HG03103 (cell line): ENCODE measurements at regions not wholly inside any gene's neighbourhood (a gene's known extent, or its start where the extent isn't known, plus 50 kb on each side); places are given as distances from the start of the nearest gene placed in this dataset.

Source experiments
- ATAC-seq: cut with Tn5 transposase; IDR thresholded peaks from one replicate; pipeline ENCODE4 v1.9.1; 2021; ENCODE audit warnings: low read depth; ENCODE audit not compliant: unreplicated experiment

DNA sequence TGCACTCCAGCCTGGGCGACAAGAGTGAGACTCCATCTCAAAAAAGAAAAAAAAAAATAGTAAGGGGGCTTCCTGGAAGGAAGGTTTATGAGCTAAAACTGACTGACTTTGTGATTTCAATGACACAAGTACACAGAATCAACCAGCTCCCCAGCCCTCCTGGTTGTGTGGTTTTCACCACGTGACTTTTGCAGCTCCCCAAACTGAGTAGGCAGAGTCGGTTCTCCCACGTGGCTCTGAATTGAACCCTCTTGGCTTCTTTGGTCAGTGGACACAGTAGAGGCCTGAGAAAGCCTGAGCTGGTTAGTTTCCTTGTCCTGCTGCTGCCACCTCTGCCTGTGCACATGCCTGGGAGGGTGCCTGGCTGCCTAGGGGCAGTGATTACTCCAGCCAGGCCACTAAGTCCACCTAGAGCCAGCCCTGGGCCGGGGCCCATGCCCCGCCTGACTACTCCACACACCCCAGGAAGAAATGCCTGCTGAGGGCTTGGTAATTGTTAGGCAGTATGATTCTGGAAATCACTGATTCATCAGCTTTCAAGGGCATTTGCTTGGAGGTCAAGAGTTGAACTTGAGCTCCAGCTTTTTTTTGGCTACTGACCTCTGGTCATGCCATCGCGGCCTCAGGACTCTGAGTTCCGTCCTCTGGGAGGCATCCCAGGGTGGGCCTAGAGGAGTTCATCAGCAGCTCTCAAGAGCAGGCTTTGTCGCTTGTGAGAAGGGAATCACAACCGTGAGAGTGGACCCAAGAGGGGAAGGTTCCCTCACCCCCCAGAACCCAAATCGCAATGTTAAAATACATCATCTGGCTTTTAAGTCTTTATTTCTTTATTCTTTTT lies 431.9 kb upstream of the HS6ST1 start:
- no peak for ATAC-seq

DNA sequence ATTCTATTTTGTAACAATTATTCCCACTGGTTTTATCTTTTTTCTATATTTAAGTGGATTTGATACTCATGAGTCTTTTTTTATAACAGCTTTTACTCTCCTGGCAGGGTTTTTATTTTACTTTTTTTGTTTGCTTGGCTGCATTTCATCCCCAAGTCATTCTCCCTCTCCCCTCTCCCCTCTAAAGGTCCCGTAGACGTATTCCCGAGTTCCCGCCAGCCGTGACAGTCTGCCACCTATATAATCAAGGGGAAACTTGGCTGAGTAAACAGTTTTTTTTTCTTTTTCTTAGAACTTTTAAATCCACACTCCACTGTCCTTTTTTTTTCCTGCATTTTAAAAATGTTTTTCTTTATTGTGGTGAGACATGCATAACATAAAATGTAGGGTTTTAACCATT lies 433.1 kb upstream of the HS6ST1 start:
- no peak for ATAC-seq

DNA sequence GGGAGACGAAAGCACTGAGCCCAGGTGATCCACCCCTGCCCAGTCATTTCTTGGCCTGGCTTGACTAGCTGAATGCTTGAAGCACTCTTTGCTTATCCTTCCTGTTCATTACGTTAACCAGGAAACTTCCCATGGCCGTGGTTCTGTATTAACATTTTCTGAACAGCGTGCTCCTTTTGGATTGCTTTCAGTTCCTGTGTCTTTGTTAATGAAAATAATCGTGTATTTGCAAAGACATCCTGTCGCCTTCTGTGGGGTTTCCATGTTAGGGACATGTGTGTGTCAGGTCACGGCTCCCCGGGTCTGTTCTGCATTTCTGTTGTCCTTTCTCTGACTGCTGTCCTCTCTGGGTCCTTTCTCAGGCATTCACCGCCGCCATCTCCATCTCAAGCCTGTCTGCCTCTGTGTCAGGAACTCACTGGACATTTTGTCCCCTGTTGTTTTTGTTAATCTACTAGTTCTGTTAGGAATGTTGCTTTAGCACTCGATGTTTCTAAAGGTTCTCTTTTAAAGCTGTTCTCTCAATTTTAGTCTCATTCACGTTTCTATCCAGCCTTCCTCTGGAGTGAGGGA lies 434.1 kb upstream of the HS6ST1 start:
- no peak for ATAC-seq

DNA sequence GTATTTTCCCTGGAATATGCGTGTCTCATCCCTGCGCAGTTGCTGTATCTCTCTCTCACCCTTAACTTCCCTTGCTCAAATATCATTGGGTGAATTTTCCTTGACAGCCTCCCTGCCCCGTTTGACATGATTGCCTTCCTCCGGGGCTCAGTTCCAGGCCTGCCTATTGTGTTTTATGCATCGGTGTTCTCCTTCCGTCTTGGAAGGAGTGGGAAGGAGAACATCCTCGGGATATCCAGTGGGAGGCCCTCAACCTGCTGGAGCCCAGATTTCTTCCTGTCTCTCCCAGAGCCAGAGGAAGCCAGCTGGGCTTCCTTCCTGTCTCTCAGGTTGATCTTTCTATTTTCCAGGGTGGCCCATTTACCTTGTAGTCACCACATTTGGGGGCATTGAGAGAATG lies 434.7 kb upstream of the HS6ST1 start:
- ATAC-seq: no peak

DNA sequence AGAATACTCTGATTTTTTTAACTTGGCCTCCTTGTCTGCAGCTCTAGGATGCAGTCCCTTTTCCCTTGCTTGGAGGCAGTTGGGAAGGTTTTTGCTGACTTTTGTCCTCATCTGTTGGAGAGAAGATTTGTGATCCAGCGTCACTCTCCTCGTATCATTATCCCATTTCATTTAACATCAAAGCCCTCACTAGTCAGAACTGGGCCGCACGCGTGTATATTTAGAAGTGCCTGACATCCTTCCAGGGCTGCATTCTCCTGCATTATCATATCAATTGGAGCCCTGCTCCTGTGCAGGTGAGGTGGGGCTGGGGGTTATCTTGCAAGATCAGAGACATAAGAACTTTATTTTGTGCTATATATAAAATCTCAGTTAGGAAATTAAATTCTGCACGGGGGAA lies 435.1 kb upstream of the HS6ST1 start:
- ATAC-seq: no peak

DNA sequence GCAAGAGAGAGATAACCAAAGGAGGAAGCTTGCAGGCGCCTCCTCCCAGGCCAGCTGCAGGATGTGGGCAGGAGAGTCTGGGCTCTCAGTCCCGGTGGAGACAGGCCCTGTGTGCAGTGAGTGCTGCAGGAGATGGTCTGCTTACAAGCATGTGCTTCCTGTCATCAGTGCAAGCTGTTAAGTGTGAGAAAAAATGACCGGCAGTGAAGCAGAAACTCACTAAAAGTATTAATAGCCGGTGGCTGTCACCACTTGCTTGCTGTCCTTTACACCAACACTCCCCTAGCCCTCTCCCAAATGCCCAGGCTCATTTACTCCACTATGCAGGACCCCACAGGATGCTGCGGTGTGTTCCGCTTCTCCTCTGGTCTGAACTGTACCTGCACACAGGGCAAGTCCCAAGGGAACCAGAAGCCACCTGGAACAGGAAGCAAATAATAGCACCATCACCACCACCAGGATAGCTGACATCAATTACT lies 435.6 kb upstream of the HS6ST1 start:
- peak; percentile 91 for ATAC-seq

DNA sequence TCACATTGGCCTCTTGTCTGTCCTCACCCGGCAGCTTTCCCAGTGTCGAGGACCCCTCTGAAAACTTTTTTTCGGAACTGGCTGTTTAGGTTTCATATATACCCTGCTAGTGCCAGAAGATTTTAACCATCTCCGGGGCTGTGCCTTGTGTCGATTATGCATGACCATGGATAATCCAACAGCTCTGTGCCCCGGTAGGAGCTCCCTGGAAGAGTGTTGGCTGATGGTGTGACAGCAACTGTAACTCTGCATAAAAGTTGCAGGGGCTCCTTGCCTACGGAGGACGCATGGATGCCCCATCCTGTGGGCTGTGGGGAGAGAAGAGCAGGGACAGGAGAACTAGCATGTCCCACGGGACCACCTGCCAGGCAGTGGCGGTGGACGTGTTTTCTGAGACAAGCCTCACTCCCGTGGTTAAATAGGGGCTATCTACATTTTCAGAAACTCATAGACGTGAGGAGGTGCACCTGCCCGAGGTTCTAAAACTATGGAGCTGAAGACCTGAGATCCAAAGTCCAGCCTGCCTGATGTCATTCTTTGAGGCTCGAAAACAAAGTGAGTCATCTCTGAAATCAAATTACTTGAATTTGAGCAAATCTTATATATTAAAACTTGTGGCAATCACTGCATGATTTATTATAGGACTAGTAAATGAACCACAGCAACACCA lies 437.2 kb upstream of the HS6ST1 start:
- no peak for ATAC-seq

DNA sequence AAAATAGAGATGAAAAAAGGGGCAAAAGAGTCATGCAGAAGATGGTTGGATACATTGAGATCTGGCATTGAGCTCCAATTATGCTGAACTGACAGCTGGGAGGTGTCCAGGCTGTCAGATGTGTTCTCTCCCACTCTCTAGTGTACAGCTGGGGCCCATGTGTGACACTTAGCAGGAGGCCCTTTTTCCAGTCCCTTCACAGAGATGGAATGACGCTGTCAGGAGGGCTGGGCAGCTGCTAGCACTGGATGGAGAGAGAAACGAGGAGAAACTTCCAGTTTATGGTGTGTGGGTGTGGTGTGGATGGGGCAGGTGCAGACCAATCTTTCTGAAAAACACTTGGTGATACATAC lies 437.7 kb upstream of the HS6ST1 start:
- ATAC-seq: no peak

DNA sequence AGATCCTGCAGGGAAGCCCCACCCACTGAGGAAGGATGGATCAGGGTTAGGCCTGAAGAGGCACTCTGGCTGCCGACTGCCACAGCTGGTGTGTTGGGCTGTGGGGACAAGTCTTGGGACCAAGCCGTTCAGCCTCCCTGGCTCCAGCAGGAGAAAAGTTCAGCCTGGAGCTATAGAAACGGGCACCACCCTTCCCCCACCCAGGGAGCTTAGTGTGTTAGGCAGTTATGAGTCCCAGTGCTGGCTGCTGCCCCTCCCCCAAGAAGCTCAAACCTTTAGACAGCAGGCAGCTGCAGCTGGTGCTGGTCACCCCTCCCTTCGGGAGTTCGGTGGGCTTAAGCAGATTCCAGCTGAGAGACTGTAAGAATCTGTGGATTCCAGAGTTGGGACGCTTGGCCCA lies 447.1 kb upstream of the HS6ST1 start:
- ATAC-seq: no peak

DNA sequence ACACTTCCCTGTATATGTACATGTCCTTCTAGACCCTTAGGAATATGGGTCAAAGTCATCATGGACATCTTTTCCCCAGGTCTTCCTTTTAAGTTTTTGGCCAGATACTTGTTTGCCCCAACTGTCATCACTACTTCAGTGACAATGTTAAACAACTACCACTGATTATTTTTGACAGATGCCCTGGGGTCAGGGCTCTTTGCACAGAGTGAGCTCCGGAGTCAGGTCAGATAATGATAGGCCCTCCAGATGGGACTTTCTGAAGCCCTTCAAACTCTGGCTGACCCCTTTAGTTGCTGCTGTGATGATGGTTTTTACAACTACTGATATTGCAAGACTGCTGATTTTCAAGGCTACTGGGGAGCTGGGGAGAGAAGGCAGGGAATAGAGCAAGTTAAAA lies 449.4 kb upstream of the HS6ST1 start:
- no peak for ATAC-seq

DNA sequence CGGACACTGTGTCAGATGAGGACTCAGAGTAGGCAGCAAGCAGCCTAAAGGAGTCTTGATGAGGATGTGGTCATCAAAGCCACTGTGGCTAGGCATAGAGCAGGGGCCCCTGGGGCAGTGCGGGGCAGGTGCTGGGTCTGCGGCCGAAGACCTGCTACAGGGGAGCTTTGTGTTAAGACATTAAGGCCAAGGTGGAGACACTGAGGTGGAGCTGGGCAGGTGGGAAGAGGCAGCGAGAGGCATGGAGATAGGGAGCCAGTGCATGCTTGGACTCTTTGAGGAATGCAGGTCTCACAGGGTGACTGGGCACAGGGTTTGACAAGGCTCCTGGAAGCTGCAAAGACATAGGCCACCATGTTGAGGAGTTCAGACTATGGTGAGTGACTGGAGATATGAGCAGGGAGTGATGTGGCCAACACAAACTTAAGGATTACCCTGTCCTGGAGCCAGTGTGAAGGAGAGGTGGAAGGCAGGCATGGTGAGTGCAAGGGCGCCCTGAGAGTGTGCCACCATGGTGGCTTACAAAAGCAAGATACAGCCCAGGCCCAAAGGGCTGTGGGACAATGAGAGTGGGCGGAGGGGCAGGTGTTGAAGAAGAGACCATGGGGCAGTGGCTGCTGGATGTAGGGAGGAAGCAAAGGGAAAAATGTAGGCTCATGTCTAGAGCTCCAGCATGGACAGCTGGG lies 450.9 kb upstream of the HS6ST1 start:
- no peak for ATAC-seq

DNA sequence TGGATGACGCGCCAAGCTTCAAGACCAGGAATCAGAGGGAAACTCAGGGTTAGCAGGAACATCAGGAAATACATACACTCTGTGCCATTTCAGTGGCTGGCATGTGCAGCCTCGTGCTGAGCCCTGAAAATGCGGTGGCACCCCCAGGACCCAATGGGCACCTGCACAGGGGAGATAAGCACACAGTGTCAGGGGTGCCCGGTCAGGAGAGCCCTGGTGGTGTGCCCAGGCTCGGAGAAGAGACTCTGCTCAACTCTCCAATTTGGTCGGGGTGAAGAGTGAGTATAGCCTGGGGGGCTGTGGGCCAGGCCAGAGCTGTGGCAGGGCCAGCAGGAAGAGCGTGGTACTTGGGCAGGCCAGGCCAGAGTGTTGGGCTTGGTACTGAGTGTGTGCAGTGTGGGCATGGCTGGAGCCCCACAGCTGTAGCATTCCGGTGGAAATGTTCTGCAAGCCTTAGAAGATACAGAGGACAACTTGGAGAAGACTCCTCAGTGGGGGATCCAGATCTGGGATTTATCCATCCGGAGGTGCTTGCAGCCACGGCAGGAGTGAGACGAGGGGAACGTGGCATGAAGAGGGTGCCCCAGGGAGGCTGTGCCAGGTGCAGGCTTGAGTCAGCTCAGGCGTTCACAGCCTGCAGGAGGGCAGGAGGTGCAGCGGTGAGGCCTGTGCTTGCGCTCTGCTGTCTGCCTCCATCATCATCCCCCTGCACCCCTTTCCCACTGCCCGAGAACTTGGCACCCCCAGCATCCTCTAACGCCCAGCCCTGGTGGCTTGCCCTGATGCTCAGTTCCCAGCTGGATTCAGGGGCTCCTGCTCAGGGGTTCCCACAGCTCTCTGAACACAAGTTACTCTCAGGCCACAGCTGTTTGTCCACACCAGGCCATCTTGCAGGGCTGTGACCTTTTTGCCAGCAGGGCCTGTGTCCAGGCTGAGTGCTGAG lies 451.7 kb upstream of the HS6ST1 start:
- ATAC-seq: no peak

DNA sequence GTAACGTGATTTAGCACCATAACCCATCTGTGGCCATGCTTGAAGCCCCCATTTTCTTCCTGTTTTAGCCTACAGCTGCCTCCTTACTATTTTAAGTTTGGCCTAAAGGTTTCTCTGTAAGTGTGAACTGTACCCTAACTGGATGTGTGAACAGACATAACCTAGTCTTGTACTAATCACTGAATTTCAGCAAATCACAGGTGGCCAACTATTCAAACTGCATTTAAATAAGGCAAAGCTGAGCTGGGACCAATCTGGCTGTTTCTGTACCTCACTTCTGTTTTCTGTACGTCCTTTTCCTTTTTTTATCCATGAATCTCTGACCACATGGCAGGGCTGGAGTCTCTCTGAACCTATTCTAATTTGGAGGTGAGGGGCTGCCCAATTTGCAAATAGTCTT lies 452.7 kb upstream of the HS6ST1 start:
- ATAC-seq: no peak

DNA sequence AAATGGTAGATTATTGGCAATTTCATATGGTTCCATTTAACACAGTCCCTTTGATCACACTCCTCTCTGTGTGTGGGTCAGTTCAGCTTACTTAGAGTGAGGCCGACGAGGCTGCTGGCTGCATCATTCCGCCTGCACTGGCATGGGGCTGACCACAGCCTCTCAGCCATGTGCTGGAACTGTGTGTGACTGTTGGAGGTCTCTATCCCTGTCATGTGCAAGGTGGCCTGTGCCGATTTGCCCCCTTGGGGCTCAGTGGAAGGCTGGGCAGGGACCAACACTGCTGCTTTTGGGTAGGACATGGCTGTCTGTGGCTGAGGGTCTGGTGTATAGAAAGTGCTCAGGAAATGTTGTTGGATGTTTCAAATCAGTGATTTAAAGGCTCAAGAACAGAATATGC lies 454.0 kb upstream of the HS6ST1 start:
- ATAC-seq: no peak

DNA sequence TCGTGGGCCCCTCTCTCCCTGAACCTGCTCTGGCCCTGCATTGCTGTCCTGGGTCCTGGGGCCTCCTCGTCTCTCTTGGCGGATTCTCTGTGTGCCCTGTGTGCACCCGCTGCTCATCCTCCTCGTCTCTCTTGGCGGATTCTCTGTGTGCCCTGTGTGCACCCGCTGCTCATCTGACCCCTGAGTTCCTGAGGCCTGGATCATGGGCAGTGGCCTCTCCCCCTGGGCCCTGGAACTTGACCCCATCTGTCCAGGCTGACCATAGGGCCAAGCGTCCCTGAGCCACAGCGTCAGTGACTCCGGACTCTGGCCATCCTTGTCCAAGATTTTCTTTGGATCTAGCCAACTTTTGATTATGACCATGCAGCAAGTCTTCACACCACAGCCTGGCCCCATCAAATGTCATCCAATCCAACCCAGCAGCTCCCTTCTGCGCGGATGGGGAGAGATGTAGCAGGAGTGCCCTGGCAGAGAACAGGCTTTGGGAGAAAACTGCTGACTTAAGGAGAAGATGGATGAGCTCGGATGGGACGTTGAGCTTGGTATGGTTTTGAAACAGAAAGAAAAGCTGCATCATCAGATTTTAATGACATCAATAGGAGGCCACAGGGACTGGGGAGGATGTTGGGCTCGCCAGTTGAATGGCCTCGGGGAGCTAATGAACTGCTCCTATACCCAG lies 455.1 kb upstream of the HS6ST1 start:
- ATAC-seq: no peak

DNA sequence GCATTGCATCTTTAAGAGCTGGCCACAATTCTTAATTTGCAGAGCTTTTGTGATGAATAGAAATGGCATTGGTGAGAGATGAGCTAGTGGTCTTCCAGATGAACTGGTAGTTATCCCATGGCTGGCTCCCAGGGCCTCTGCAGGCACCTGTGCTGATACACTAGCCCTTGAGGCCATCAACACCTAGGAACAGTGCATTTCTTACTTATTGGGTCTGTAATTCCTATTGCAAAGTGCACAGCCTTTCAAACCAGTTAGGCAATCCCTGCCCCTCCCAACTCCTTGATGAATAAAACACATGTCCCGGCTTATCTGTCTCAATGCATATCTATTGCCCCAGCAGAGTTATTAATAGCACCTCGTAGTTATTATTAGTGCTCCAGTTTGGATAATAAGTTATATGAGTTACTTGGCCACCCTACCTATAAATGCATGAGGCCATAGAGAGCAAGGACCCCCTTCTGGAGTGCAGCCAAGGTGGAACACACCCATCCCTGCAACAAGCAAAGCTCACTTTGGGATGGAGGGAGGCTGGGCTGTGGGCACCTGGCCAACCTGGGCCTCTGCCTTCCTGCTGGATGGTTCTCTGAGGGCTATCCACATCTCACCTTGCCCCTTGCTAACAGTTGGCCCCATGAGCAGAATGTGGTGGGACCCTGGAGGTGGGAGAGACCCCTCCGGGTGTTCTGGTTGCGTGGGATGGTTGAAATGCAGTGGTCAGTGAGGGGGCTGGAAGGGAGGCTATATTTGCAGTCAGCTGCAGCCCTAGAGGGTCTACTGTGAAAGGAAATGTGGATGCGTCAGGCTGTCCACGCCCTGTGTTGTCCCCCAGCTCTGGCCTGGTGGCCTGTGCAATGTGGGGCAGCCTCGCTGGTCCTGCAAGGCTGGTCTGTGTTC lies 455.9 kb upstream of the HS6ST1 start:
- no peak for ATAC-seq

DNA sequence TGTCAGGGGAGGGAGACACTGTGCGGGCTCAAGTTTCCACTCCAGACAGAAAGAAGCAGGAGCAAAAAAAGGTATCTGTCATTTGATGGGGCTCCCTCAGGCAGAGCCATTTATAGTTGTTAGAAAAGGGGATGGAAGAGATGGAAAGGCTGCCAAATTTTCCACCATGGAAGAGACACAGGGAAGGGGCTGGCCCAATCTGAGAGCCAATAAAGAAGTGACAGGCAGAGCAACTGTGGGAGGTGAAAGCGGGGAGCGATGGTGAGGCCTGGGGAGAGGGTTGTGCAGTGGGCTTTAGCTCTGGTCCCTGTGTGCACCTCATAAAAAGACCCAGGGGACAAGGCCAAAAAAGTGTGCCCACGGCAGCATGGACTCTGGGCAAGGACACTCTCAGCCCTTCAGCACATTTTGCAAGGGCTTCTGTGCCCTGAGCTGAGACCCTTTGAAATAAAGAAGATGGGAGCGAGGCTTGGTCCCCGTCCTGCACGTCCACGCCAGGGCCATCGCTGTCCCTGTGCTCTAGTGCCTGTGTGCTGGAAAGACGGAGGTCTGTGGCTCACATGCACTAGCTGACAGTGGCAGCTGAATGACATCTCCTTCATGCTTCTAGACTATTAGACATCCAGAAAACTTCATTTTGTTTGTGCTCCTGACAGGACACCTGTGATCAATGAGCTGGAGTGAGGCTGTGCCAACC lies 456.7 kb upstream of the HS6ST1 start:
- no peak for ATAC-seq

DNA sequence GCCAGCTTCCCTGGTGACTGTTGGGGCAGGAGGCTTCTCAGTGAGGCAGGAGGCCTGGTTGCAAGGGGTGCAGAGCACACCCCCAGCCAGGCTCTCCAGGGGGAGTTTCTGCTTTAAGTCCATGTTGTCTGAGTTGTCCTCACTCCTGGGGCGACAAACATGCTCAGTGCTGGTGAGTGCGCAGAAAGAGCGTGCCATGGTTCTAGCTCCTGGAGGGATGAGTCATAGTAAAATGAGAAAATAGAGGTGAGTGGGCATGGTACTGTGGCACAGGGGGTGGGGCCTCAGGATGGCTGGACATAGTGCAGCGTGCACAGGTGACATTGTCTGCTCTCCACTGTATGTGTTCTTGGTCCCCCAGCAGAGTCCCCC lies 457.2 kb upstream of the HS6ST1 start:
- no peak for ATAC-seq
